IPS-NIHi11 (cell line): ENCODE measurements at regions not wholly inside any gene's neighbourhood (a gene's known extent, or its start where the extent isn't known, plus 50 kb on each side); places are given as distances from the start of the nearest gene placed in this dataset.
"Not testable (repeated sequence)": the region's sequence is repeated elsewhere in the genome, so short reads cannot be mapped to it uniquely, and the experiment has no call there.

Source experiments
- DNase-seq: peaks from one replicate; pipeline ENCODE4 v3.0.0; 2012; ENCODE audit warnings: mixed read lengths, low spot score

- DNase-seq = no peak
Measured at GRCh38 chr6:8361259-8361658, 74.1 kb downstream of the SLC35B3 start.

- no peak for DNase-seq
Measured at GRCh38 chr6:8352966-8353340, 82.4 kb downstream of the SLC35B3 start.

- DNase-seq = no peak
Measured at GRCh38 chr6:8352335-8352965, 82.9 kb downstream of the SLC35B3 start.

- no peak for DNase-seq
Measured at GRCh38 chr6:8343600-8343999, 91.7 kb downstream of the SLC35B3 start.

GRCh38 chr6:8342241-8342819, 93.0 kb downstream of the SLC35B3 start:
- DNase-seq = no peak

GRCh38 chr6:8337147-8337546, 98.2 kb downstream of the SLC35B3 start:
- no peak for DNase-seq

GRCh38 chr6:8336406-8337057, 98.8 kb downstream of the SLC35B3 start:
- DNase-seq = no peak

- no peak for DNase-seq
Measured at GRCh38 chr6:8335896-8336295, 99.4 kb downstream of the SLC35B3 start.

GRCh38 chr6:8335381-8335780, 100.0 kb downstream of the SLC35B3 start:
- DNase-seq = no peak

GRCh38 chr6:8334113-8334512, 101.2 kb downstream of the SLC35B3 start:
- DNase-seq = no peak

GRCh38 chr6:8329562-8329961, 105.8 kb downstream of the SLC35B3 start:
- no peak for DNase-seq

- no peak for DNase-seq
Measured at GRCh38 chr6:8325743-8326142, 109.6 kb downstream of the SLC35B3 start.

- DNase-seq = no peak
Measured at GRCh38 chr6:8322659-8323058, 112.7 kb downstream of the SLC35B3 start.

GRCh38 chr6:8321671-8322404, 113.5 kb downstream of the SLC35B3 start:
- no peak for DNase-seq

GRCh38 chr6:8315154-8315553, 120.2 kb downstream of the SLC35B3 start:
- no peak for DNase-seq

- DNase-seq = no peak
Measured at GRCh38 chr6:8301502-8301901, 133.8 kb downstream of the SLC35B3 start.

- DNase-seq = no peak
Measured at GRCh38 chr6:8299034-8299433, 136.3 kb downstream of the SLC35B3 start.

GRCh38 chr6:8282946-8283345, 152.4 kb downstream of the SLC35B3 start:
- DNase-seq = not testable (repeated sequence)

- no peak for DNase-seq
Measured at GRCh38 chr6:8282380-8282779, 153.0 kb downstream of the SLC35B3 start.

GRCh38 chr6:8279041-8279805, 156.1 kb downstream of the SLC35B3 start:
- DNase-seq = no peak

GRCh38 chr6:8278562-8278961, 156.8 kb downstream of the SLC35B3 start:
- no peak for DNase-seq

- peak; percentile 26 for DNase-seq
Measured at GRCh38 chr6:8277769-8278168, 157.6 kb downstream of the SLC35B3 start.
